Fibroblast of skin of left quadriceps (primary cell): ENCODE measurements at regions not wholly inside any gene's neighbourhood (a gene's known extent, or its start where the extent isn't known, plus 50 kb on each side); places are given as distances from the start of the nearest gene placed in this dataset.

Source experiments
- DNase-seq, 2 experiments: peaks; one replicate each; pipeline ENCODE4 v3.0.0-alpha.2; 2013; ENCODE audit warnings: low read depth in 2 of 2

GRCh38 chr5:174288439-174288838, 242.9 kb downstream of the NSG2 start:
- DNase-seq = no peak

DNA sequence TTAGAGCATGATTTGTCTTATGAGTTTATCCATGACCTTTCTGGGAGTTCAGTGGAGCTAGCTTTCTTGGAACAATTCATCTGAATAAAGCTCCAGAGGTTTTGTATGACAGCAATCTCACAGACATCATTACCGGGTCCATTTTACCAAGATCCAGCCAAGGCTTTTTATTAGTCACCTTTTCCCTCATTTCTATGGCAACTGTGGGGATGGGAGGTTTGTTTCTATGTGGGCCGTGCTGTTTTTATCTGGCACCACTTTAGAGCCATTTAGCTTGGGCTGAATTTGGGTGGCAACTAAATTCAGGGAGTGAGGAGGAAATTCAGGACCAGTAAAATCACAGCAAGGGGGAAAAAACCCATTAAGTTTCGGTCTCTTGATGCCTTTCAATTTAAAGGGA, 245.7 kb downstream of the NSG2 start:
- no peak for DNase-seq

DNA sequence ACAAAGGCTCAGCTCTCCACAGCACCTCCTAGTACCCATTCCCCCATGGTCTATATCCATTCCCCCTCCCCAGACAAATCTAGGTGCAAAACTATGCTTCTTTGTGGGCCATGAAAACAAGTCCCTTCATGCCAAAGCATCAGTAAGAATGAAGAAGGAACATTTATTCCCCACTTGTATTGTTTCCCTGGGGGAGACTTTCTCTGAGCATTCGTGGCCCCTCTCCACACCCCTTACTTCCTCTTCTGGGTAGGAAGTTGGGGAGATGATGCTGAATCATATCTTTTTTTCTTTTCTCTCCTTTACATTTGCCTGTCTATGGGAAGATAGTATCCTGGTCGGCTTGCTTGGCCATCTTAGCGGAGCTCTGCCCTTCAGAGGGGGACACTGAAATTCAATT, 246.8 kb downstream of the NSG2 start:
- DNase-seq = no peak

DNA sequence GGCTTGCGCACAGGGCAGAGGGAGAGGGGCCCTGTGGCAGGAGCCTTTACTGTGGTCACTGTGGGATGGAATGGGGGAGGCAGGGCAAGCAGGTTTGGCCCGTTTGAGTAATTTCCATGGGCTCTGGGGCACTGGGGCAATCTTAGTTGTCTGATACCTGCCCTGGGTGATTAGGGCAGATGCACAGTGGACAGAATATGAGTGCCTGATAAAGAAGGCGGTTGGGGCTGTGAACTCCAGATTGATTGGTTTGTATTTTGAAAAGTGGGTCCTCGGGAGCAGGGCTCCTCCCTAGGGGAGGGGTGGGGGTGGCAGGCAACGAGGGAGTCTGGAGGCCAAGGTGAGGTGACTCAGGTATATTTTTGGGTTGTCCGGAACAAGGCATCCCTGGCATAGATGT, 247.5 kb downstream of the NSG2 start:
- no peak for DNase-seq

GRCh38 chr5:174293481-174293880, 248.0 kb downstream of the NSG2 start:
- DNase-seq = no peak

GRCh38 chr5:174294891-174295620, 249.6 kb downstream of the NSG2 start:
- DNase-seq = no peak

GRCh38 chr5:174295702-174296436, 250.4 kb downstream of the NSG2 start:
- no peak for DNase-seq

- no peak for DNase-seq
Observed at GRCh38 chr5:174300118-174300940, 254.8 kb downstream of the NSG2 start.

GRCh38 chr5:174300941-174301761, 255.6 kb downstream of the NSG2 start:
- no peak for DNase-seq

- DNase-seq = no peak
Observed at GRCh38 chr5:174301848-174302625, 256.5 kb downstream of the NSG2 start.

- DNase-seq = no peak
Observed at GRCh38 chr5:174303035-174303434, 257.5 kb downstream of the NSG2 start.

DNA sequence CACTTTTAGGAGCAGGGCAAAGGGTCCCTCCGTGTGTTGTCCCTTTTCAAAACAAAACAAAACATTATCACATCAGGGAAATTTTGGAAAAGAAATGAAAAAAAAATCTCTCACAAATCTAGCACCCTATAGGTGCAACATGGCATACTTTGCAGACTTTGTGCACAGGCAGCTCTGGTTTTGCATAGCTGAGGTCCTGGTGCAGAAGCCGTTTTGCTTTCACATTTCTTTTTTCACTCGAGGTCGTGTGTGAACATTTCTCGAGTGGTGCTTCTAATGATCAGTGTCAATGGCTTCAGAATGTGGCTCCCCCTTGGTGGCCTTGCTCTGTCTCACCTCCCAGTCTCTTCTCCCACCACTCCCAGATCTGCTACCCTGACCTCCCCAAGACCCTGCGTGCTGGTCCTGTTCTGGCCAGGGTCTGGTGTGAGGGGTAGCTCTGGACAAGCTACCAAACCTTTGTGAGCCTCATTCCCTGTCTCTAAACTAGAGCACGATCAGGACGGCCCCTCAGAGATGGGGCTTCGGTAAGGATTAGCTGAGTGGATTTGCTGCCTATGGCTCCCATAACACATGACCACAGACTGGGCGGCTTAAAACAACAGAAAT, 258.0 kb downstream of the NSG2 start:
- no peak for DNase-seq

- no peak for DNase-seq
Observed at GRCh38 chr5:174305241-174305681, 259.8 kb downstream of the NSG2 start.

DNA sequence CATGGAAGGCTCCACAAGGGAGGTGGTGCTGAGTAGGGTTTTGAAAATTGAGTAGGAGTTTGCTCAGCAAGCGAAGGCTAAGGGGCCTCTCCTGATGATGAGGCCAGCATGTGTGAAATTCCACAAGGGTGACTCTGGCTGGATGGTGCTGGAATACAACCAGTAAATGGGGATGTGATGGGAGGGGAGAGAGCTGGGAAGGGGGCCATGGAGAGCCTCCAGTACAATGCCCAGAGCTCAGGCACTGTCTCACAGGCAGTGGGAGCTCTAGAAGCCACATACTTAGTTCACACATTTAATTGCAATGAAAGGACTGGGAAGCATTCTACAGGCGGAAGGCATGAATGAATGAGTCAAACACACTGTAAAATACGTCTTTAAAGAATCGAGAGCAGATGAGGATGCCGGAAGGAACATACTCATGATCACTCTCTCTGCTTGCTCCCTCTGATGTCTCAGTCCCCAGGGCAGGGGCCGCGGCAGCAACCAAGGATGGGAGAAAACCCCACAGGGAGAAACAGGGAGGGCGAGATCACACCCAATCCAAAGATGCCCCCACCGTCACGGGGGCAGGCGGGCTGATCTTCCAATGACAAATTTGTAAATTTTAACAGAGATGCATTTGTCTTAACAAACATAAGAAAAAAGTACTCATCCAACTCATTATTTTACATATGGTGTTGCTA, 261.0 kb downstream of the NSG2 start:
- peak in 1 of 2 experiments; percentile 24 for DNase-seq

GRCh38 chr5:174307031-174307408, 261.5 kb downstream of the NSG2 start:
- DNase-seq = no peak

DNA sequence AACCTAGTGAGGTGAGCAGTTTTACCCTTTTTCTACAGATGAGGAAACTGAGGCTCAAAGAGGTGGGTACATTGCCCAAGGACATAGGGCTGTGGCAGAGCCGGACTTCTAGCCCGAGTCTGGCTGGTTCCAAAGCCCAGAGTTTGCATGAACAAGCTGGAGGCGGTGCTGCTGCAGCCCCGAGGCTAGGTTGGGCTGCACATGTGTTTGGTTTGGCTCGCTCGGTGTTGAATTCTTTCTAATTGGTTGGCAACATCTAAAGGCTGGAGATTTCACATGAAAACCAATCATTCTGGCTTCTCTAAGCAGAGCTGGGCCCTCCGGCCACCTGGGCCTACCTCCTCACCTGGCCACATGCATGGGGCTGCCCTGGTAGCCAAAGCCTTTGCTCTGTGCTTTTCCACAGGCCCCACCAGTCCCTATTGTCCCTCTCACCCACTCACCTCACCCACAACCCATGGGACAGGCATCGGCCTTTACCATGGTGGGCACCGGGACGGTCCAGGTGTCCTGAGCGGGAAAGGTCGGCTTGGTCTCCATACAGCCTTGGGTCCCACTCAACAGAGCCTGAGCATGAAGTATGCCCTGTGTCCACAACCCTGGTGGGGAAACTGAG, 262.3 kb downstream of the NSG2 start:
- DNase-seq = no peak

GRCh38 chr5:174309131-174309795, 263.8 kb downstream of the NSG2 start:
- no peak for DNase-seq

- DNase-seq = no peak
Observed at GRCh38 chr5:174310243-174310642, 264.7 kb downstream of the NSG2 start.

- no peak for DNase-seq
Observed at GRCh38 chr5:174310706-174311105, 265.2 kb downstream of the NSG2 start.
